BLaER1 (cell line): ENCODE measurements at regions not wholly inside any gene's neighbourhood (a gene's known extent, or its start where the extent isn't known, plus 50 kb on each side); places are given as distances from the start of the nearest gene placed in this dataset.

Experiments used
- H3K27ac ChIP-seq: shearing (Covaris generic); formaldehyde crosslinking; 2 replicates; pipeline ENCODE4 v1.8.1; 2022
- H3K27me3 ChIP-seq: shearing (Covaris generic); formaldehyde crosslinking; 2 replicates; pipeline ENCODE4 v1.8.1; 2022
- H3K36me3 ChIP-seq: shearing (Covaris generic); formaldehyde crosslinking; 2 replicates; pipeline ENCODE4 v1.8.1; 2022
- H3K4me1 ChIP-seq: shearing (Covaris generic); formaldehyde crosslinking; 2 replicates; pipeline ENCODE4 v1.8.1; 2022
- H3K4me2 ChIP-seq: shearing (Covaris generic); formaldehyde crosslinking; 2 replicates; pipeline ENCODE4 v1.8.1; 2022
- H3K4me3 ChIP-seq: shearing (Covaris generic); formaldehyde crosslinking; 2 replicates; pipeline ENCODE4 v1.8.1; 2022
- H3K9ac ChIP-seq: shearing (Covaris generic); formaldehyde crosslinking; 2 replicates; pipeline ENCODE4 v1.8.1; 2022
- H3K9me3 ChIP-seq: shearing (Covaris generic); formaldehyde crosslinking; 2 replicates; pipeline ENCODE4 v1.8.1; 2022
- H4K20me1 ChIP-seq: shearing (Covaris generic); formaldehyde crosslinking; 2 replicates; pipeline ENCODE4 v1.8.1; 2022
- Cebpa-rat ChIP-seq: shearing (Covaris generic); IDR thresholded peaks from 2 replicates; pipeline ENCODE4 v1.8.1; 2022

- Histone ChIP-seq H3K4me2 (no peak overlapping the region), H3K27me3 (no peaks in the 10 kb centered on the region), H4K20me1 (no peaks in the 10 kb centered on the region), H3K9me3 (no peaks in the 10 kb centered on the region), H3K27ac (no peak overlapping the region), H3K4me1 (no peaks in the 10 kb centered on the region), H3K36me3 (no peaks in the 10 kb centered on the region), H3K4me3 (no peak overlapping the region), H3K9ac (no peak overlapping the region)
- TF ChIP-seq Cebpa-rat = no peak
These were observed 192.5 kb upstream of the SEMA3C start for GRCh38 chr7:81111358-81111757.

GRCh38 chr7:81110673-81111072, 191.8 kb upstream of the SEMA3C start:
- Histone ChIP-seq H4K20me1 (no peaks in the 10 kb centered on the region), H3K27me3 (no peaks in the 10 kb centered on the region), H3K4me3 (no peak overlapping the region), H3K9me3 (no peaks in the 10 kb centered on the region), H3K4me2 (no peak overlapping the region), H3K9ac (no peak overlapping the region), H3K36me3 (no peaks in the 10 kb centered on the region), H3K27ac (no peak overlapping the region), H3K4me1 (no peaks in the 10 kb centered on the region)
- no peak for TF ChIP-seq Cebpa-rat

- no peak for TF ChIP-seq Cebpa-rat
- Histone ChIP-seq H3K27me3 (no peaks in the 10 kb centered on the region), H3K4me3 (no peak overlapping the region), H3K4me2 (no peak overlapping the region), H3K36me3 (no peaks in the 10 kb centered on the region), H3K4me1 (no peaks in the 10 kb centered on the region), H3K9me3 (no peaks in the 10 kb centered on the region), H3K9ac (no peak overlapping the region), H3K27ac (no peak overlapping the region), H4K20me1 (no peaks in the 10 kb centered on the region)
These were observed 179.4 kb upstream of the SEMA3C start for GRCh38 chr7:81098213-81098612.

GRCh38 chr7:81094952-81095351, 176.1 kb upstream of the SEMA3C start:
- no peaks in the 10 kb centered on the region for H3K36me3 ChIP-seq
- H3K27me3 ChIP-seq = no peaks in the 10 kb centered on the region
- no peak overlapping the region for H3K4me2 ChIP-seq
- H3K27ac ChIP-seq = no peak overlapping the region
- H3K4me3 ChIP-seq = no peak overlapping the region
- no peaks in the 10 kb centered on the region for H3K4me1 ChIP-seq
- no peak for TF ChIP-seq Cebpa-rat
- H3K9ac ChIP-seq = no peak overlapping the region
- H3K9me3 ChIP-seq = no peaks in the 10 kb centered on the region
- H4K20me1 ChIP-seq = no peaks in the 10 kb centered on the region

- no peak overlapping the region for H3K4me2 ChIP-seq
- no peaks in the 10 kb centered on the region for H3K27me3 ChIP-seq
- H3K27ac ChIP-seq = no peak overlapping the region
- H4K20me1 ChIP-seq = no peaks in the 10 kb centered on the region
- no peaks in the 10 kb centered on the region for H3K36me3 ChIP-seq
- no peak overlapping the region for H3K4me3 ChIP-seq
- no peak for TF ChIP-seq Cebpa-rat
- no peaks in the 10 kb centered on the region for H3K9me3 ChIP-seq
- no peaks in the 10 kb centered on the region for H3K4me1 ChIP-seq
- no peak overlapping the region for H3K9ac ChIP-seq
These were observed 162.8 kb upstream of the SEMA3C start for GRCh38 chr7:81081616-81082015.

GRCh38 chr7:81080553-81080952, 161.7 kb upstream of the SEMA3C start:
- no peaks in the 10 kb centered on the region for H4K20me1 ChIP-seq
- H3K9ac ChIP-seq = no peak overlapping the region
- no peak overlapping the region for H3K4me3 ChIP-seq
- no peaks in the 10 kb centered on the region for H3K36me3 ChIP-seq
- no peaks in the 10 kb centered on the region for H3K4me1 ChIP-seq
- no peaks in the 10 kb centered on the region for H3K27me3 ChIP-seq
- no peak for TF ChIP-seq Cebpa-rat
- H3K27ac ChIP-seq = no peak overlapping the region
- no peak overlapping the region for H3K4me2 ChIP-seq
- H3K9me3 ChIP-seq = no peaks in the 10 kb centered on the region

GRCh38 chr7:81079746-81080145, 160.9 kb upstream of the SEMA3C start:
- Histone ChIP-seq H3K27me3 (no peaks in the 10 kb centered on the region), H3K9ac (no peak overlapping the region), H3K4me3 (no peak overlapping the region), H3K9me3 (no peaks in the 10 kb centered on the region), H3K27ac (no peak overlapping the region), H3K4me1 (no peaks in the 10 kb centered on the region), H4K20me1 (no peaks in the 10 kb centered on the region), H3K4me2 (no peak overlapping the region), H3K36me3 (no peaks in the 10 kb centered on the region)
- TF ChIP-seq Cebpa-rat = no peak

GRCh38 chr7:81075150-81075549, 156.3 kb upstream of the SEMA3C start:
- no peaks in the 10 kb centered on the region for H3K36me3 ChIP-seq
- H3K9ac ChIP-seq = no peak overlapping the region

GRCh38 chr7:81074406-81074805, 155.6 kb upstream of the SEMA3C start:
- no peak overlapping the region for H3K4me2 ChIP-seq
- no peak overlapping the region for H3K4me3 ChIP-seq
- H3K9ac ChIP-seq = no peak overlapping the region
- H4K20me1 ChIP-seq = no peaks in the 10 kb centered on the region
- peaks cover 15% of the 10 kb centered on the region for H3K9me3 ChIP-seq
- H3K27ac ChIP-seq = no peak overlapping the region
- no peaks in the 10 kb centered on the region for H3K36me3 ChIP-seq
- H3K27me3 ChIP-seq = no peaks in the 10 kb centered on the region
- TF ChIP-seq Cebpa-rat = no peak
- H3K4me1 ChIP-seq = no peaks in the 10 kb centered on the region

More at GRCh38 chr7:81075150-81075549, 156.3 kb upstream of the SEMA3C start:
- H3K4me1 ChIP-seq = no peaks in the 10 kb centered on the region
- no peaks in the 10 kb centered on the region for H3K27me3 ChIP-seq
- H3K4me2 ChIP-seq = no peak overlapping the region
- TF ChIP-seq Cebpa-rat = no peak
- no peaks in the 10 kb centered on the region for H4K20me1 ChIP-seq
- no peak overlapping the region for H3K4me3 ChIP-seq
- H3K27ac ChIP-seq = no peak overlapping the region
- peaks cover 10% of the 10 kb centered on the region for H3K9me3 ChIP-seq

- no peak overlapping the region for H3K4me2 ChIP-seq
- no peak overlapping the region for H3K9ac ChIP-seq
- H3K36me3 ChIP-seq = no peaks in the 10 kb centered on the region
- H3K27ac ChIP-seq = no peak overlapping the region
- H3K4me3 ChIP-seq = no peak overlapping the region
- no peaks in the 10 kb centered on the region for H4K20me1 ChIP-seq
- no peak for TF ChIP-seq Cebpa-rat
- H3K4me1 ChIP-seq = no peaks in the 10 kb centered on the region
- no peaks in the 10 kb centered on the region for H3K27me3 ChIP-seq
- H3K9me3 ChIP-seq = peaks cover 16% of the 10 kb centered on the region
These were observed 155.0 kb upstream of the SEMA3C start for GRCh38 chr7:81073931-81074251.

GRCh38 chr7:81070956-81071355, 152.1 kb upstream of the SEMA3C start:
- no peak for TF ChIP-seq Cebpa-rat
- H3K4me1 ChIP-seq = no peaks in the 10 kb centered on the region
- H3K9ac ChIP-seq = no peak overlapping the region
- no peaks in the 10 kb centered on the region for H3K36me3 ChIP-seq
- H3K27ac ChIP-seq = no peak overlapping the region
- no peak overlapping the region for H3K4me3 ChIP-seq
- no peak overlapping the region for H3K4me2 ChIP-seq
- no peaks in the 10 kb centered on the region for H3K27me3 ChIP-seq
- H4K20me1 ChIP-seq = no peaks in the 10 kb centered on the region
- H3K9me3 ChIP-seq = peaks cover 16% of the 10 kb centered on the region
